ENCODE measurements at regions not wholly inside any gene's neighbourhood (a gene's known extent, or its start where the extent isn't known, plus 50 kb on each side); places are given as distances from the start of the nearest gene placed in this dataset.

GRCh38 chr13:57846600-57847173 lies 215.1 kb downstream of the PCDH17 start:
- peaks cover 6% of the 10 kb centered on the region for H3K27me3 Mint-ChIP-seq (ENCODE audit: low read depth)
- peaks cover 25% of the 10 kb centered on the region for H3K36me3 Mint-ChIP-seq
- CTCF ChIA-PET = no interaction called here
- no peaks in the 10 kb centered on the region for H3K4me1 Mint-ChIP-seq
- no peak overlapping the region for H3K4me3 Mint-ChIP-seq
- no peak overlapping the region for H3K27ac Mint-ChIP-seq
- no peak for ATAC-seq
- no peak for TF ChIP-seq PREB (CRISPR knock-in tag; IDR thresholded peaks at IDR 0.05; ENCODE audit: borderline replicate concordance)
- no peak for TF ChIP-seq USF1 (CRISPR knock-in tag; IDR thresholded peaks at IDR 0.05)
- no peak for TF ChIP-seq GRHL2 (CRISPR knock-in tag; IDR thresholded peaks at IDR 0.05; ENCODE audit: insufficient replicate concordance, severe bottlenecking)
- no peak for TF ChIP-seq NR2C2 (CRISPR knock-in tag; IDR thresholded peaks at IDR 0.05)
- TF ChIP-seq CREM (CRISPR knock-in tag; IDR thresholded peaks at IDR 0.05) = no peak
- TF ChIP-seq PRDM15 (CRISPR knock-in tag; IDR thresholded peaks at IDR 0.05) = no peak
- TF ChIP-seq OVOL2 (CRISPR knock-in tag; IDR thresholded peaks at IDR 0.05; ENCODE audit: borderline replicate concordance) = no peak
- DNase-seq (ENCODE audit: low spot score) = no peak
- peaks cover 34% of the 10 kb centered on the region for H3K9me3 Mint-ChIP-seq
- POLR2A ChIA-PET = no interaction called here

- no peaks in the 10 kb centered on the region for H3K27me3 Mint-ChIP-seq (ENCODE audit: low read depth)
- ChIA-PET CTCF (interaction anchor here (3.3 kb wide), 1 partner anchor 233 kb away, joined by 10 read pairs; no protein-coding TSS in a partner anchor), POLR2A (no interaction called here)
- DNase-seq (ENCODE audit: low spot score) = no peak
- no peak overlapping the region for H3K27ac Mint-ChIP-seq
- H3K36me3 Mint-ChIP-seq = no peaks in the 10 kb centered on the region
- TF ChIP-seq PRDM15 (CRISPR knock-in tag; IDR thresholded peaks at IDR 0.05) = no peak
- no peak for TF ChIP-seq GTF2I (CRISPR knock-in tag; conservative IDR thresholded peaks at IDR 0.05)
- no peak for TF ChIP-seq ATF2 (CRISPR knock-in tag; IDR thresholded peaks at IDR 0.05; ENCODE audit: borderline replicate concordance, low read depth)
- TF ChIP-seq ZNF423 (CRISPR knock-in tag; IDR thresholded peaks at IDR 0.05) = no peak
- no peak for TF ChIP-seq SMAD4 (CRISPR knock-in tag; IDR thresholded peaks at IDR 0.05)
- no peak for TF ChIP-seq ZNF416 (CRISPR knock-in tag; IDR thresholded peaks at IDR 0.05)
- TF ChIP-seq TEAD1 (CRISPR knock-in tag; IDR thresholded peaks at IDR 0.05) = no peak
- TF ChIP-seq ZNF671 (CRISPR knock-in tag; IDR thresholded peaks at IDR 0.05) = no peak
- no peak for TF ChIP-seq ATF1 (CRISPR knock-in tag; IDR thresholded peaks at IDR 0.05)
- TF ChIP-seq EMX1 (CRISPR knock-in tag; IDR thresholded peaks at IDR 0.05) = no peak
- no peak for TF ChIP-seq CDX4 (CRISPR knock-in tag; IDR thresholded peaks at IDR 0.05; ENCODE audit: borderline replicate concordance)
- no peak for TF ChIP-seq ATF3 (CRISPR knock-in tag; conservative IDR thresholded peaks at IDR 0.05)
- no peak for TF ChIP-seq ZNF121 (CRISPR knock-in tag; IDR thresholded peaks at IDR 0.05)
- TF ChIP-seq FOXK1 (CRISPR knock-in tag; IDR thresholded peaks at IDR 0.05) = no peak
- no peak for TF ChIP-seq ZBTB21 (CRISPR knock-in tag; IDR thresholded peaks at IDR 0.05; ENCODE audit: borderline replicate concordance)
- TF ChIP-seq FOXJ3 (CRISPR knock-in tag; IDR thresholded peaks at IDR 0.05; ENCODE audit: borderline replicate concordance) = no peak
- H3K4me1 Mint-ChIP-seq = peaks cover 4% of the 10 kb centered on the region; the same call in 1 of the 2 replicates
- ATAC-seq = no peak
- no peaks in the 10 kb centered on the region for H3K9me3 Mint-ChIP-seq
- H3K4me3 Mint-ChIP-seq = no peak overlapping the region
Observed at GRCh38 chr13:57857945-57858344, 226.4 kb downstream of the PCDH17 start.

Measured in WTC11 (cell line).